Activated effector memory CD4-positive, alpha-beta T cell treated with Interleukin-2 at 50 U/mL for 16 hours (primary cell): ENCODE measurements at regions not wholly inside any gene's neighbourhood (a gene's known extent, or its start where the extent isn't known, plus 50 kb on each side); places are given as distances from the start of the nearest gene placed in this dataset.

Source experiments
- DNase-seq: peaks from one replicate; pipeline ENCODE4 v3.0.0-alpha.2; 2020

DNA sequence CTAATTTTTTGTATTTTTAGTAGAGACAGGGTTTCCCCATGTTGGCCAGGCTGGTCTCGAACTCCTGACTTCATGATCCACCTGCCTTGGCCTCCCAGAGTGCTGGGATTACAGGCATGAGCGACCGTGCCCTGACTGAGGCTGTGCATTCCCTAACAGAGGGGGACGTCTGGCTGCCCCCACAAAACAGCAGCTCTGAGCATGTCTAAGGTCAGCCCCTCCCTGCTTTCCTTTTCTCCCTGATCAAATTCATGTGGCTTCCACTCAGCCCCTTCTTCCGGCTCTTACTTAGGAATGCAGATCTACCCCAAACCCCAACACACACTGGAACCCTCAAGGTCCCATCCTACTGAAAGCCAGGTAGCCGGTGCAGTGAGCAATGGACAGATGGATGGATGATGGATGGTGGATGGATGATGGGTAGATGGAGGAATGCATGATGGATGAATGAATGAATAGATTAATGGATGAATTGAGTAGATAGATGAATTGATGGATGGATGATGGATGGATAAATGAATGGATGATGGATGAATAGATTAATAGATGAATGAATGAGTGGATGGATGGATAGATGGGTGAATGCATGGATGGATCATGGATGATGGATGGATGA, 91.5 kb upstream of the BHLHE23 start:
- no peak for DNase-seq

- DNase-seq: no peak
Observed at GRCh38 chr20:63097336-63097831, 90.6 kb upstream of the BHLHE23 start.

DNA sequence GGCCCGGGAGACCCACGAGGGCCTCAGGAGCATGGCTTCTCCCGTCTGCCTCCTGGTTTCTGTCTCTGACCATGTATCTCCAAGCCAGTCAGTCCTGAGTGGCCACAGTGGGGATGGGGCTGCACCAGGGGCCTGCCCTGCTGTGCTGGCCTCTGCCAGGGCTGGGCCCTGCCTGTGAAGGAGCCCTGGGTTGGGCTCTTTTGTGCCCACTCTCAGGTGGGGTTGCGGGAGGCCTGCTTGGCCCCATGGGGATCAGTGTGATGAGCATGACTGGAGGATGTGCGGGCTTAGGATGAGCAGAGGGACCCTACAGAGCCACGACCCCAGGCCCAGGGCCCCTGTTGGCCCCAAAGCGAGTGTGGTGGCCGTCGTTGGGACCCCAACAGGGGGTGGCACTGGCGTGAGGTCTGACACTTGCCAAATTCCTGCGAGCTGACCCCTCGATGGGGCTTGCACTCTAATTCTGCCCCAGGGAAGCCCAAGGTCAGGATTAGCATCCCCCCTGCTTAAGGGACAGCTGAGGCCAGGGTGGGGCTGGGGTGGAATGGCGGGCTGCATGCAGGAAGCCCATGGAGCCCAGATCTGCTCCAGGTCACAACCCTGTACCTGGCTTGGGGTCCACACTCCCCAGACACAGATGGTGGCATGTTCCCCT, 90.0 kb upstream of the BHLHE23 start:
- DNase-seq: no peak

GRCh38 chr20:63095718-63096654, 89.2 kb upstream of the BHLHE23 start:
- no peak for DNase-seq

- DNase-seq: no peak
Observed at GRCh38 chr20:63094767-63095499, 88.2 kb upstream of the BHLHE23 start.

- no peak for DNase-seq
Observed at GRCh38 chr20:63093966-63094766, 87.4 kb upstream of the BHLHE23 start.

- DNase-seq: no peak
Observed at GRCh38 chr20:63092660-63093215, 86.0 kb upstream of the BHLHE23 start.

DNA sequence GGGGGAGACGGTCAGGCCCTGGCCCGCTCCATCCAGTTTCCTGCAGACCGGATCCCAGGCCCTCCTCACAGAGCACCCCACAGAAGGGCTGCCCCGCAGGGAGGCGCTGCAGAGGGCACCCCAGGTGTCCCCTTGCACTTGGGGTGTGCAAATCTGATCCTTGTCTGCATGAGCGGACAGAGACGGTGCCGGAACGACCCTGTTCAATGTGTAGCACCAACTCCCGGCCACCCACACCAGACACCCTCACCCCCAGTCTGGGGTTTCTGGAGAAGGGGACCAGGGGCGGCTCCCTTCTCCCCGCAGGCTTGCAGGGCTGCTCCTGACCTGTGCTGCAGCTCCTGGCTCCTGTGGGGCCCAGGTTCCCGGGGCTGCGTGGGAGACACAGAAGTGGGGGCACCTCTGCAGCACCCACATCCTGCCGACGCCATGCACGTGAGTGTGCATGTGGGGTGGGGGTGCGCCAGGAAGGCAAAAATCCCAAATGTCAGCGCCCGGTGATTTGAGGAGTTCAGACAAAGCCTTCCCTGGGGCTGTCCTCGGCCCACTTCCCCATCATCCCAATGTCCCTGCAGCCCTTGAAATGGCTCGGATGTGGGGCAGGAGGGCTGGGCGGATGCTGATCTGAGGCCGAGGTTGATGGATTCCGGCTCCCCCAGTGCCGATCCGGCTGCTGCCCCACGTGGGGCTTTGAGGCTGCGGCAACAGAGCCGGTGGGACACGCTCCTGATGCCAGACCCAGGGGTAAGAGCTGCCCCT, 85.3 kb upstream of the BHLHE23 start:
- no peak for DNase-seq

DNA sequence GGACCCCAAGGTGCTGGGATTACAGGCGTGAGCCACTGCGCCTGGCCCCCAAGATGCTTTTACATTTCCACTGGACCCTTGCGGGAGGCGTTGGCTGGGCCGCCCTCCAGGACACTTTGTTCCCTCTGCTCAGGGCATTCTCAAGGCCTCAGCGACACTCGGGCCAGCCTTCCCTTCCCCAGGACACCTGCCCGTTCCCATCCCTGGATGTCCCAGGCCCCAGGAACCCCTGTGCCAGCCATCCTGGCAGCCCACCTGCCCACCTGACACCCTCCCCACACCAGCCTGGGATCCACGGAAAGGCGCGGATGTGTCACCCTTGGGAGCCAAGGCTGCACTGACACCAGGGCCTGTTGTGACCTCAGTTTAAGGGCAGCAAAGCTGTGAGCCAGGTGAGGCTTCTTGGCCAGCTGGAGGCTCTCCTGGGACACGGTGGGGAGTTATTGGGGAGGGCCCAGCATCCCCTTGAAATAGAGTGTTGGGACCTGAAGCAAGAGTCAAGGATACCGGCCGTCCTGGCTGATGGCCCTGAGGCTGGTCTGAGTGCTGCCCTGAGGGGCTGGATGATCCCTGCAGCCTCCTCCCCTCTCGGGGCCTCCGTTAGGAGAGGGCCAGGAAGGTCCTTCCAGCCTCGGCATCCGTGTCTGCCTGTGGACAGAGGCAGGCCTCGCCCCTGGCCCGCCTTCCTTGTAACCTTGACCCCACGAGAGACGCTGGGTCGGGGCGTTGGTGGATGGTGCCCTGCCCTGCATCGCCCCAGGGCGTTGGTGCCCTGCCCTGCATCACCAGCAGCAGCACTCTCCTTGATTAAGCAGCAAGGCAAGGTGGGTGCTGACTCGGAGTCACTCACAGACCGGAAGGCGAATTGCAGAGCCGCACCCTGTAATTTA, 84.2 kb upstream of the BHLHE23 start:
- DNase-seq: no peak

GRCh38 chr20:63090052-63090451, 83.3 kb upstream of the BHLHE23 start:
- DNase-seq: no peak

- DNase-seq: no peak
Observed at GRCh38 chr20:63089051-63089907, 82.5 kb upstream of the BHLHE23 start.

DNA sequence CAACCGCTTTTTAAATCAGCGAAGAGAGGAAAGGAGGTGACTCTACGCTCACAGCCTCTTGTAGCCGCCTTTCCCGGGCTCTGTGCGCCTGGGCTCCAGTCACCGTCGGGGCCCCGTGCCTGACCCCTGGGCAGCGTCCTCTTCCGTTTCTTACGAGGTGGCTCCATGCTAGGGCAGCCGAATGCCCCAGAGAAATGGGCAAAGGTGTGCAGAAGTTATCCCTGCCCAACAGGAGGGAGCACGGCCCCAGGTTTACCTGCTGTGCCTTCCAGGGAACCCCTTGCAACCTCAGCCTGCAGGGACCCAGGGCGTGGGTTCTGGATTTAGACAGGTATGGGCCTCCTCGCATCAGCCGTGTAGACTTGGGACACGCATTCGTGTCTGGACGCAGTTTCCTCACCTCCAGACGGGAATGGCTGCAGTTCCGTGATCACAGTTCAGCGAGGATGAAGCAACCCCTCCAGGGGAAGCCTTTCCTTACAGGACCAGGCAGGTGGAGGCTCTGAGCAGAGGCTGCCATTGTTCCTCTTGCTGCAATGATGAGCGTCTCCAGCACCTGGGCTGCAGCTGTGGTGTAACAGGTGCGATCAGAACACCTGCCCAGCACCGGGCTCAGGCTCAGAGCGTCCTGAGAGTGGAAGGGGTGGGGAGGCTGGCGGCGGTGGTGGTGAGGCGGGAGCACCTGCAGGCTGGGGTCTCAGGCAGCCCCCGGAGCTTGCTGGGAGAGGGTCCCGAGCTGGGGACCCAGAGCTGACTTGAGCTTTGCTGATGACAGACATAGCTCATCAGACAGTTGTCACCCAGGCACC, 81.3 kb upstream of the BHLHE23 start:
- no peak for DNase-seq

- no peak for DNase-seq
Observed at GRCh38 chr20:63087236-63087871, 80.6 kb upstream of the BHLHE23 start.

GRCh38 chr20:63086421-63087235, 79.9 kb upstream of the BHLHE23 start:
- DNase-seq: no peak

- no peak for DNase-seq
Observed at GRCh38 chr20:63085151-63085861, 78.5 kb upstream of the BHLHE23 start.

GRCh38 chr20:63084563-63084927, 77.8 kb upstream of the BHLHE23 start:
- no peak for DNase-seq
